Keratinocyte (primary cell): ENCODE measurements at regions not wholly inside any gene's neighbourhood (a gene's known extent, or its start where the extent isn't known, plus 50 kb on each side); places are given as distances from the start of the nearest gene placed in this dataset.

Experiments used
- DNase-seq: peaks from one replicate; pipeline ENCODE4 v3.0.0-alpha.2; 2011; ENCODE audit warnings: low read depth, missing footprints, low spot score
- FAIRE-seq: peaks from 2 replicates; lab custom pipeline; 2011; peaks lifted over from hg19 to GRCh38; lab: Jason Lieb, UNC
- H2AFZ ChIP-seq: 2 replicates; pipeline ENCODE4 v1.6.0; 2012; ENCODE audit warnings: low read length, control low read depth, inconsistent platforms; ENCODE audit not compliant: control insufficient read depth
- H3K27ac ChIP-seq: 2 replicates; pipeline ENCODE4 v1.5.1; 2011; ENCODE audit warnings: low read length; ENCODE audit not compliant: control insufficient read depth, insufficient read depth
- H3K27me3 ChIP-seq: 3 replicates; pipeline ENCODE4 v1.6.0; 2011; ENCODE audit warnings: low read length; ENCODE audit not compliant: control insufficient read depth, insufficient read depth; ENCODE audit errors: extremely low read depth
- H3K36me3 ChIP-seq, 2 experiments: 2 replicates in 1 of 2; 3 replicates in 1 of 2; pipeline ENCODE4 v1.5.1; 2011; ENCODE audit warnings: low read length in 2 of 2, mild to moderate bottlenecking in 1 of 2; ENCODE audit not compliant: control insufficient read depth in 2 of 2, insufficient read depth in 2 of 2; ENCODE audit errors: extremely low read depth in 1 of 2
- H3K4me1 ChIP-seq: 3 replicates; pipeline ENCODE4 v1.5.1; 2011; ENCODE audit warnings: low read length; ENCODE audit not compliant: control insufficient read depth, insufficient read depth; ENCODE audit errors: extremely low read depth
- H3K4me2 ChIP-seq: 3 replicates; pipeline ENCODE4 v1.6.0; 2011; ENCODE audit warnings: low read depth, low read length; ENCODE audit not compliant: control insufficient read depth, insufficient read depth; ENCODE audit errors: extremely low read depth
- H3K4me3 ChIP-seq, 3 experiments: fragments of 200-600 bp in 1 of 3; sonication (generic) in 1 of 3; 2 replicates in 2 of 3; 3 replicates in 1 of 3; pipeline ENCODE4 v1.5.1; 2011 to 2016; ENCODE audit warnings: low read length in 3 of 3, mild to moderate bottlenecking in 3 of 3, control low read depth in 2 of 3, inconsistent platforms in 1 of 3, low read depth in 1 of 3, mixed read lengths in 1 of 3, mixed run types in 1 of 3, moderate library complexity in 1 of 3; ENCODE audit not compliant: control insufficient read depth in 2 of 3, insufficient read depth in 2 of 3; ENCODE audit errors: extremely low read depth in 1 of 3
- H3K79me2 ChIP-seq: 2 replicates; pipeline ENCODE4 v1.6.0; 2012; ENCODE audit warnings: low read length; ENCODE audit not compliant: control insufficient read depth, insufficient read depth
- H3K9ac ChIP-seq: 3 replicates; pipeline ENCODE4 v1.6.0; 2011; ENCODE audit warnings: low read length; ENCODE audit not compliant: control insufficient read depth, insufficient read depth; ENCODE audit errors: extremely low read depth
- H3K9me1 ChIP-seq: 3 replicates; pipeline ENCODE4 v1.6.0; 2011; ENCODE audit warnings: low read length; ENCODE audit not compliant: control insufficient read depth, insufficient read depth; ENCODE audit errors: extremely low read depth
- H3K9me3 ChIP-seq: 2 replicates; pipeline ENCODE4 v1.5.1; 2012; ENCODE audit warnings: low read depth, low read length; ENCODE audit not compliant: control insufficient read depth
- H4K20me1 ChIP-seq: 3 replicates; pipeline ENCODE4 v1.6.0; 2011; ENCODE audit warnings: low read length; ENCODE audit not compliant: control insufficient read depth, insufficient read depth; ENCODE audit errors: extremely low read depth
- EZH2 ChIP-seq: IDR thresholded peaks from one replicate; pipeline ENCODE4 v1.6.1; 2012; ENCODE audit warnings: inconsistent platforms, mild to moderate bottlenecking, low read length, moderate library complexity
- dilution Hi-C: fragments of 300-500 bp; cut with MboI; formaldehyde crosslinking; loops from one replicate; pipeline ENCODE4 v1.7.0; 2020; ENCODE audit warnings: low sequenced_read_pairs; ENCODE audit not compliant: extremely low pct_ligation_motif_present
- TF ChIP-seq, protein P1 (sequence below), 3 experiments: IDR thresholded peaks in 1 of 3; conservative IDR thresholded peaks in 1 of 3; optimal IDR thresholded peaks in 1 of 3; 2 replicates in 2 of 3; 3 replicates in 1 of 3; pipeline versions ENCODE3 to v1.5.1; 2011; ENCODE audit warnings: low read length in 3 of 3, mild to moderate bottlenecking in 3 of 3, moderate library complexity in 2 of 3, control low read depth in 1 of 3, inconsistent platforms in 1 of 3; ENCODE audit not compliant: insufficient read depth in 2 of 3; ENCODE audit errors: extremely low read depth in 1 of 3

DNA sequence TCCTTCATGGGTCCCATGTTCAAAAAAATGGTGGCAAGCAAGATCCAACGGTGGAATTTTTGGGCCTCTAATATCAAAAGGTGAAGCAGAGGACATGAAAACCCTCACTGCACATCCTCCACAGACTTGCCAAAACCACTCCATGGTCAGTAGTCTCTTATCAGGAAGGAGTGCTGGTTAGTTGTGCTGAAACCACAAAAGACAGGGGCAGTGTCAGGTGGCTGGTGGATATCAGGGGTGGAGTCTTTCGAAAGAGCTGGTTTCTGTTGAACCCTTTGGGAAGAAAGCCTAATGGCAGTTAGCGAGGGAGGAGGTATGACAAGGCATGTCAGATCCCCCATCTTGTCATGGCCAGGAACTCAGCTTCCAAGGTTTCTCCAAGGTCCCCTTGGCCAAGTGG, 395.9 kb upstream of the CAMK1G start:
- TF ChIP-seq EZH2: no peak
- TF ChIP-seq, protein P1, sequence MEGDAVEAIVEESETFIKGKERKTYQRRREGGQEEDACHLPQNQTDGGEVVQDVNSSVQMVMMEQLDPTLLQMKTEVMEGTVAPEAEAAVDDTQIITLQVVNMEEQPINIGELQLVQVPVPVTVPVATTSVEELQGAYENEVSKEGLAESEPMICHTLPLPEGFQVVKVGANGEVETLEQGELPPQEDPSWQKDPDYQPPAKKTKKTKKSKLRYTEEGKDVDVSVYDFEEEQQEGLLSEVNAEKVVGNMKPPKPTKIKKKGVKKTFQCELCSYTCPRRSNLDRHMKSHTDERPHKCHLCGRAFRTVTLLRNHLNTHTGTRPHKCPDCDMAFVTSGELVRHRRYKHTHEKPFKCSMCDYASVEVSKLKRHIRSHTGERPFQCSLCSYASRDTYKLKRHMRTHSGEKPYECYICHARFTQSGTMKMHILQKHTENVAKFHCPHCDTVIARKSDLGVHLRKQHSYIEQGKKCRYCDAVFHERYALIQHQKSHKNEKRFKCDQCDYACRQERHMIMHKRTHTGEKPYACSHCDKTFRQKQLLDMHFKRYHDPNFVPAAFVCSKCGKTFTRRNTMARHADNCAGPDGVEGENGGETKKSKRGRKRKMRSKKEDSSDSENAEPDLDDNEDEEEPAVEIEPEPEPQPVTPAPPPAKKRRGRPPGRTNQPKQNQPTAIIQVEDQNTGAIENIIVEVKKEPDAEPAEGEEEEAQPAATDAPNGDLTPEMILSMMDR (optimal IDR thresholded peaks at IDR 0.05 in 1 of 3, IDR thresholded peaks at IDR 0.05 in 1 of 3, conservative IDR thresholded peaks at IDR 0.05 in 1 of 3; ENCODE audit: extremely low read depth in 1 of 3, insufficient read depth in 2 of 3, low read length in 3 of 3): no peak
- H3K27ac ChIP-seq: no peak overlapping the region
- dilution Hi-C loops: no loop called here
- FAIRE-seq: no peak
- no peaks in the 10 kb centered on the region for H3K27me3 ChIP-seq
- H3K9me1 ChIP-seq: no peaks in the 10 kb centered on the region
- H3K4me1 ChIP-seq: no peaks in the 10 kb centered on the region
- no peaks in the 10 kb centered on the region for H3K9me3 ChIP-seq
- no peaks in the 10 kb centered on the region for H3K79me2 ChIP-seq
- H3K36me3 ChIP-seq: no peaks in the 10 kb centered on the region
- no peak overlapping the region for H3K9ac ChIP-seq
- no peak overlapping the region for H3K4me2 ChIP-seq
- DNase-seq: no peak
- no peak overlapping the region for H2AFZ ChIP-seq
- no peak overlapping the region for H3K4me3 ChIP-seq
- no peaks in the 10 kb centered on the region for H4K20me1 ChIP-seq

DNA sequence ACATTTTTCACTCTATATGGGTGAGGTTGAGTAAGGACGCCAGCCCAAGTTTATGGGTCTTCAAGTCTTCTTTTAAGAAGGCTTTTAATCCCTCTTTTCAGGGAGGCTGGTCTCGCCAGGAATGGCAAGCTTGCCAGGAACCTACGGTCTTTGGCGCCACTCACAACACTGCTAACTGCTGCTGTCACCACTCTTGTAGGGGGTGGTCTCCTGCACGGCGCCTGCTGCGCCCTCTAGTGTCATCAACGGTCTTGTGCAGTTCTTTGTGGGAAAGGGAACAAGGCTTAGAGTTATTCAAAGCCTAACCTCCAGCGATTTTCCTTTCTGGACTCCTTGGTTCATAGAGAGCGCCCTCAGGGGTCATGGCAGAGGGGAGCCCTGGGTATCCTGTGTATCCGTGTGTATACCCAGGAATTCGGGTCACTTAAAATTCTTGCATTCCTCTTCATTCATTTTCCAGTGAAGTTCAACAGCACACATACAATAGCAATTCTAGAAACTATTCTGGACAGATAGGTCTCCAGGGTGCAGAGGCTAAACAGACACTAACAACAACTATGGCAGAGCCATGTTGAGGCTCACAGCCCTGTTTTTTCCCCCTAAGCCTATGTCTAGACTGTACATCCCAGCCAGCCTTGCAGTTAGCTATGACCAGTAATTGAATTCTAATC, 392.8 kb upstream of the CAMK1G start:
- no peaks in the 10 kb centered on the region for H3K9me3 ChIP-seq
- no peak overlapping the region for H3K9ac ChIP-seq
- no peak overlapping the region for H2AFZ ChIP-seq
- peak overlapping the region; percentile 6 for H3K4me2 ChIP-seq
- no peaks in the 10 kb centered on the region for H4K20me1 ChIP-seq
- dilution Hi-C loops: no loop called here
- FAIRE-seq (peak; percentile 80), DNase-seq (peak; percentile 9)
- H3K27ac ChIP-seq: no peak overlapping the region
- H3K27me3 ChIP-seq: no peaks in the 10 kb centered on the region
- no peaks in the 10 kb centered on the region for H3K9me1 ChIP-seq
- no peaks in the 10 kb centered on the region for H3K4me1 ChIP-seq
- H3K79me2 ChIP-seq: no peaks in the 10 kb centered on the region
- no peaks in the 10 kb centered on the region for H3K36me3 ChIP-seq
- no peak overlapping the region for H3K4me3 ChIP-seq
- TF ChIP-seq, protein P1 (optimal IDR thresholded peaks at IDR 0.05 in 1 of 3, IDR thresholded peaks at IDR 0.05 in 1 of 3, conservative IDR thresholded peaks at IDR 0.05 in 1 of 3; ENCODE audit: extremely low read depth in 1 of 3, insufficient read depth in 2 of 3, low read length in 3 of 3): peak; percentile 89 to 92 (median 91)
- no peak for TF ChIP-seq EZH2
